ENCODE measurements at regions not wholly inside any gene's neighbourhood (a gene's known extent, or its start where the extent isn't known, plus 50 kb on each side); places are given as distances from the start of the nearest gene placed in this dataset.

GRCh38 chr10:58985216-58985615, 191.2 kb upstream of the PHYHIPL start:
- TF ChIP-seq, protein P1, sequence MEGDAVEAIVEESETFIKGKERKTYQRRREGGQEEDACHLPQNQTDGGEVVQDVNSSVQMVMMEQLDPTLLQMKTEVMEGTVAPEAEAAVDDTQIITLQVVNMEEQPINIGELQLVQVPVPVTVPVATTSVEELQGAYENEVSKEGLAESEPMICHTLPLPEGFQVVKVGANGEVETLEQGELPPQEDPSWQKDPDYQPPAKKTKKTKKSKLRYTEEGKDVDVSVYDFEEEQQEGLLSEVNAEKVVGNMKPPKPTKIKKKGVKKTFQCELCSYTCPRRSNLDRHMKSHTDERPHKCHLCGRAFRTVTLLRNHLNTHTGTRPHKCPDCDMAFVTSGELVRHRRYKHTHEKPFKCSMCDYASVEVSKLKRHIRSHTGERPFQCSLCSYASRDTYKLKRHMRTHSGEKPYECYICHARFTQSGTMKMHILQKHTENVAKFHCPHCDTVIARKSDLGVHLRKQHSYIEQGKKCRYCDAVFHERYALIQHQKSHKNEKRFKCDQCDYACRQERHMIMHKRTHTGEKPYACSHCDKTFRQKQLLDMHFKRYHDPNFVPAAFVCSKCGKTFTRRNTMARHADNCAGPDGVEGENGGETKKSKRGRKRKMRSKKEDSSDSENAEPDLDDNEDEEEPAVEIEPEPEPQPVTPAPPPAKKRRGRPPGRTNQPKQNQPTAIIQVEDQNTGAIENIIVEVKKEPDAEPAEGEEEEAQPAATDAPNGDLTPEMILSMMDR (conservative IDR thresholded peaks at IDR 0.05; ENCODE audit: low read depth): no peak
- ChIA-PET POLR2A (ENCODE audit: low non-redundant PET) (no interaction called here), CTCF (no interaction called here)
- H3K27ac ChIP-seq: no peak overlapping the region
- DNase-seq (ENCODE audit: low spot score): no peak

GRCh38 chr10:58989486-58990039, 186.9 kb upstream of the PHYHIPL start:
- POLR2A ChIA-PET (ENCODE audit: low non-redundant PET): no interaction called here
- H3K27ac ChIP-seq: no peak overlapping the region
- TF ChIP-seq, protein P1 (conservative IDR thresholded peaks at IDR 0.05; ENCODE audit: low read depth): no peak
- CTCF ChIA-PET: interaction anchor here (0.5 kb wide), 1 partner anchor 87 kb away, joined by 3 read pairs; no protein-coding TSS in a partner anchor
- DNase-seq (ENCODE audit: low spot score): no peak

DNA sequence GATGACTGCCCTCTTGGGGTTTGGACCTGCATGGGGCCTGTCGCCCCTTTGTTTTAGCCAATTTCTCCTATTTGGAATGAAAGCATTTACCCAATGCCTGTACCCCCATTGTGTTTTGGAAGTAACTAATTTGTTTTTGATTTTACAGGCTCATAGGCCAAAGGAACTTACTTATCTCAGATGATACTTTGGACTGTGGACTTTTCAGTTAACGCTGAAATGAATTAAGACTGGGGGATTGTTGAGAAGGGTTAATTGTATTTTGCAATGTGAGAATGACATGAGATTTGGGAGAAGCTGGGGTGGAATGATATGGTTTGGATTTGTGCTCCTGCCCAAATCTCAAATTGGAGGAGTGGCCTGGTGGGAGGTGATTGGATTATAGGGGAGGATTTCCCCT, 185.8 kb upstream of the PHYHIPL start:
- DNase-seq (ENCODE audit: low spot score): no peak
- TF ChIP-seq, protein P1 (conservative IDR thresholded peaks at IDR 0.05; ENCODE audit: low read depth): no peak
- ChIA-PET CTCF (no interaction called here), POLR2A (ENCODE audit: low non-redundant PET) (no interaction called here)
- no peak overlapping the region for H3K27ac ChIP-seq

DNA sequence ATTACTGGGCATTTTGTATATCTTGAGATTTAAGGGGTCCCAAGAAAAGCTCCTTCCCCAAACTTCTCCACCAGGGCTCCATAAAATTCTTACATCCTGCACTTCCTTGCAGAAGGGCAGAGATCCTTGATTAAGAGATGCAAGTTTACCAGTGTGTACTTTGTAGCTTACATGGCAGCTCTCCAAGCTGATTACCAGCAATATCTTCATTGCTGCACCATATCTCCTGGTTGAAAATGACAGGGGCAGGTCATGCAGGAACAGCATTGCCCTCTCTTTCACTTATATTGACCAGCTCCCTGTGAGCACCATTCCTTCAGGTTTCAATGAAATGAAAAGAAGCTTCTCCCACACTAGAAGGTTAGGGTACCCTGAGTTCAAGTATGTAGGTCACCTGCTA, 184.6 kb upstream of the PHYHIPL start:
- DNase-seq (ENCODE audit: low spot score): no peak
- TF ChIP-seq, protein P1 (conservative IDR thresholded peaks at IDR 0.05; ENCODE audit: low read depth): no peak
- ChIA-PET POLR2A (ENCODE audit: low non-redundant PET) (no interaction called here), CTCF (interaction anchor here (0.7 kb wide), 1 partner anchor 19 kb away, joined by 3 read pairs; no protein-coding TSS in a partner anchor)
- no peak overlapping the region for H3K27ac ChIP-seq

- H3K27ac ChIP-seq: no peak overlapping the region
- ChIA-PET POLR2A (ENCODE audit: low non-redundant PET) (no interaction called here), CTCF (interaction anchor here (0.5 kb wide), 1 partner anchor 10 kb away, joined by 7 read pairs; no protein-coding TSS in a partner anchor)
- DNase-seq (ENCODE audit: low spot score): no peak
- TF ChIP-seq, protein P1 (conservative IDR thresholded peaks at IDR 0.05; ENCODE audit: low read depth): no peak
Measured at GRCh38 chr10:58992830-58993460, 183.5 kb upstream of the PHYHIPL start.

DNA sequence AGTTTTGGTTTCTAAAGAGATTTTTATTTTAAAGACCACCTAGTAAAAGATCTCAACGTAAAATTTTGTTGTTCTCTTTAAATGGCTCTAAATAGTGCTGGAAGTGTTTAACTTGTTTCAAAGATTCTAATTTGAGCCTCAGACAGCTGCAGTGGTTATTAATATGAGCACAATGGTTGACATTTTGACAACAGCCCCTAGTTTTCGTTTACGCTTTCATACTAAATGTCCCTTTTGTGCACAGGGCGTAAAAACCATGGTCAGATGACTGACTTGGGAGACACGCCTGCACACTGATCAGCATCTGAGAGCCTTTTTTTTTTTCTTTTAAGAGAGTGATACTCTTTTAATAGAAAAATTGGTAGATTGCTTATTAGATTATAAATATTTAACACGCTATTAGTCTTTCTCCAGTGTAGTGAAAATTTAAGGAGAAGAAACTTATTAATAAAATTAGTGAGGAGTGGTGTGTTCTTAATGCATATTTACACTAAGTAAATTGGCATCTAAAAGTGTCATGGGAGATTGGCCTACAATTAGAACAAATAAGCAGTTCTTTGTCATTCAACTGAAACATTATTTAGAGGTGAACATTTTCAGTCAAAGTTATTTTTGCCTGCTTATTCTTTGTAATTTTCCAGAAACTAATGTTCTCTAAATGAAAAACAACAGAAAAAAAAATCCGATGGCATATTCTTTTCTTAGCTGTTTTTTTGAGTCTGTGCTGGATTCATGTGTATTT, 182.8 kb upstream of the PHYHIPL start:
- DNase-seq (ENCODE audit: low spot score): no peak
- CTCF ChIA-PET: no interaction called here
- no peak overlapping the region for H3K27ac ChIP-seq
- TF ChIP-seq, protein P1 (conservative IDR thresholded peaks at IDR 0.05; ENCODE audit: low read depth): no peak
- POLR2A ChIA-PET (ENCODE audit: low non-redundant PET): no interaction called here

Measured in RWPE1 (cell line).